ENCODE measurements at regions not wholly inside any gene's neighbourhood (a gene's known extent, or its start where the extent isn't known, plus 50 kb on each side); places are given as distances from the start of the nearest gene placed in this dataset.
"Not testable (repeated sequence)": the region's sequence is repeated elsewhere in the genome, so short reads cannot be mapped to it uniquely, and the experiment has no call there.

GRCh38 chr2:133871545-133872209 lies 303.4 kb upstream of the NCKAP5 start:
- peak in 1 of 58 donors; percentile 36 for DNase-seq

GRCh38 chr2:133878326-133878725 lies 310.1 kb upstream of the NCKAP5 start:
- DNase-seq: no peak

GRCh38 chr2:133879703-133880102 lies 311.4 kb upstream of the NCKAP5 start:
- no peak for DNase-seq

- not testable (repeated sequence) for DNase-seq
Observed at GRCh38 chr2:133882159-133882558, 313.9 kb upstream of the NCKAP5 start.

- no peak for DNase-seq
Observed at GRCh38 chr2:133884739-133885381, 316.6 kb upstream of the NCKAP5 start.

GRCh38 chr2:133885847-133886246 lies 317.6 kb upstream of the NCKAP5 start:
- no peak for DNase-seq

GRCh38 chr2:133886735-133887675 lies 318.7 kb upstream of the NCKAP5 start:
- peak in 54 of 58 donors; percentile 15 to 82 (median 52) for DNase-seq

GRCh38 chr2:133887676-133888040 lies 319.4 kb upstream of the NCKAP5 start:
- no peak for DNase-seq

- no peak for DNase-seq
Observed at GRCh38 chr2:133888107-133888506, 319.8 kb upstream of the NCKAP5 start.

- DNase-seq: no peak
Observed at GRCh38 chr2:133888621-133889219, 320.5 kb upstream of the NCKAP5 start.

- no peak for DNase-seq
Observed at GRCh38 chr2:133892352-133892913, 324.2 kb upstream of the NCKAP5 start.

GRCh38 chr2:133894429-133894828 lies 326.2 kb upstream of the NCKAP5 start:
- no peak for DNase-seq

GRCh38 chr2:133897838-133898237 lies 329.6 kb upstream of the NCKAP5 start:
- not testable (repeated sequence) for DNase-seq

- no peak for DNase-seq
Observed at GRCh38 chr2:133900909-133901308, 332.6 kb upstream of the NCKAP5 start.

GRCh38 chr2:133906396-133906795 lies 338.1 kb upstream of the NCKAP5 start:
- DNase-seq: no peak

GRCh38 chr2:133906926-133907325 lies 338.7 kb upstream of the NCKAP5 start:
- DNase-seq: no peak

- DNase-seq: no peak
Observed at GRCh38 chr2:133908171-133908570, 339.9 kb upstream of the NCKAP5 start.

GRCh38 chr2:133918141-133918540 lies 335.7 kb upstream of the MGAT5 start:
- no peak for DNase-seq

GRCh38 chr2:133919285-133919684 lies 334.6 kb upstream of the MGAT5 start:
- no peak for DNase-seq

GRCh38 chr2:133927894-133928293 lies 326.0 kb upstream of the MGAT5 start:
- no peak for DNase-seq

GRCh38 chr2:133936096-133936495 lies 317.8 kb upstream of the MGAT5 start:
- DNase-seq: no peak
